H9 (cell line): ENCODE measurements at regions not wholly inside any gene's neighbourhood (a gene's known extent, or its start where the extent isn't known, plus 50 kb on each side); places are given as distances from the start of the nearest gene placed in this dataset.

Experiments used
- DNase-seq: peaks from one replicate; pipeline ENCODE4 v3.0.0-alpha.2; 2017
- H2AFZ ChIP-seq: one replicate; pipeline ENCODE4 v1.6.1; 2013; ENCODE audit warnings: mild to moderate bottlenecking, low read length, control low read depth, moderate library complexity
- H2AK5ac ChIP-seq: 2 replicates; pipeline ENCODE4 v1.6.1; 2013; ENCODE audit warnings: low read length, control low read depth, mixed read lengths; ENCODE audit not compliant: insufficient read length
- H2BK120ac ChIP-seq: one replicate; pipeline ENCODE4 v1.6.1; 2013; ENCODE audit warnings: low read depth, mild to moderate bottlenecking, low read length, control low read depth, inconsistent platforms; ENCODE audit not compliant: poor library complexity, severe bottlenecking
- H2BK12ac ChIP-seq: 2 replicates; pipeline ENCODE4 v1.6.1; 2013; ENCODE audit warnings: low read length, control low read depth, mixed read lengths, low read depth; ENCODE audit not compliant: insufficient read length
- H2BK15ac ChIP-seq: 2 replicates; pipeline ENCODE4 v1.6.1; 2013; ENCODE audit warnings: low read depth, low read length, control low read depth
- H2BK20ac ChIP-seq: one replicate; pipeline ENCODE4 v1.6.1; 2013; ENCODE audit warnings: low read depth, mild to moderate bottlenecking, low read length, control low read depth, inconsistent platforms; ENCODE audit not compliant: poor library complexity, severe bottlenecking
- H2BK5ac ChIP-seq: 2 replicates; pipeline ENCODE4 v1.6.1; 2013; ENCODE audit warnings: low read length, control low read depth, mixed read lengths; ENCODE audit not compliant: insufficient read length
- H3K14ac ChIP-seq: 2 replicates; pipeline ENCODE4 v1.6.1; 2013; ENCODE audit warnings: low read length, control low read depth; ENCODE audit not compliant: insufficient read depth
- H3K18ac ChIP-seq: 2 replicates; pipeline ENCODE4 v1.6.1; 2013; ENCODE audit warnings: low read depth, mild to moderate bottlenecking, mixed read lengths, low read length, control low read depth; ENCODE audit not compliant: insufficient read length
- H3K23ac ChIP-seq: 2 replicates; pipeline ENCODE4 v1.6.1; 2013; ENCODE audit warnings: low read length, control low read depth, mixed read lengths, low read depth; ENCODE audit not compliant: insufficient read length
- H3K23me2 ChIP-seq: 2 replicates; pipeline ENCODE4 v1.6.1; 2013; ENCODE audit warnings: low read depth, mild to moderate bottlenecking, mixed read lengths, low read length, control low read depth; ENCODE audit not compliant: insufficient read length, poor library complexity, severe bottlenecking
- H3K27ac ChIP-seq: 2 replicates; pipeline ENCODE4 v1.5.1; 2013; ENCODE audit warnings: low read length, control low read depth, mixed read lengths, low read depth; ENCODE audit not compliant: insufficient read length
- H3K27me3 ChIP-seq: 2 replicates; pipeline ENCODE4 v1.6.1; 2013; ENCODE audit warnings: low read length, control low read depth, inconsistent platforms; ENCODE audit not compliant: insufficient read depth
- H3K4ac ChIP-seq: 2 replicates; pipeline ENCODE4 v1.6.1; 2013; ENCODE audit warnings: low read depth, mild to moderate bottlenecking, control low read depth, inconsistent platforms, low read length, moderate library complexity
- H3K4me1 ChIP-seq: 2 replicates; pipeline ENCODE4 v1.6.1; 2013; ENCODE audit warnings: low read length, control low read depth, inconsistent platforms; ENCODE audit not compliant: insufficient read depth
- H3K4me2 ChIP-seq: 2 replicates; pipeline ENCODE4 v1.6.1; 2013; ENCODE audit warnings: low read length, control low read depth, mixed read lengths; ENCODE audit not compliant: insufficient read length, insufficient read depth
- H3K56ac ChIP-seq: 2 replicates; pipeline ENCODE4 v1.6.1; 2013; ENCODE audit warnings: low read depth, mild to moderate bottlenecking, mixed read lengths, low read length, control low read depth; ENCODE audit not compliant: insufficient read length
- H3K79me1 ChIP-seq: 2 replicates; pipeline ENCODE4 v1.6.1; 2013; ENCODE audit warnings: low read depth, mild to moderate bottlenecking, moderate library complexity, low read length, control low read depth, inconsistent platforms; ENCODE audit not compliant: insufficient read depth, poor library complexity, severe bottlenecking
- H3K79me2 ChIP-seq: 2 replicates; pipeline ENCODE4 v1.6.1; 2013; ENCODE audit warnings: low read length, control low read depth, inconsistent platforms; ENCODE audit not compliant: insufficient read depth
- H3K9ac ChIP-seq: 2 replicates; pipeline ENCODE4 v1.6.1; 2013; ENCODE audit warnings: low read length, control low read depth, mixed read lengths; ENCODE audit not compliant: insufficient read length; ENCODE audit errors: extremely low read depth
- H3K9me3 ChIP-seq: one replicate; pipeline ENCODE4 v1.6.1; 2013; ENCODE audit warnings: low read depth, low read length, inconsistent platforms; ENCODE audit not compliant: control insufficient read depth
- H3T11ph ChIP-seq: one replicate; pipeline ENCODE4 v1.6.1; 2013; ENCODE audit warnings: mild to moderate bottlenecking, low read length, control low read depth, inconsistent platforms
- H4K20me1 ChIP-seq: one replicate; pipeline ENCODE4 v1.6.1; 2013; ENCODE audit not compliant: control insufficient read depth, insufficient read length, insufficient read depth
- H4K5ac ChIP-seq: 2 replicates; pipeline ENCODE4 v1.6.1; 2013; ENCODE audit warnings: low read depth, mild to moderate bottlenecking, mixed read lengths, low read length, control low read depth; ENCODE audit not compliant: insufficient read length
- H4K8ac ChIP-seq: replicated peaks from 2 replicates; pipeline ENCODE4 v1.6.1; 2013; ENCODE audit warnings: low read length, control low read depth, mixed read lengths, low read depth; ENCODE audit not compliant: insufficient read length
- H4K91ac ChIP-seq: 2 replicates; pipeline ENCODE4 v1.6.1; 2013; ENCODE audit warnings: low read depth, mild to moderate bottlenecking, moderate library complexity, mixed read lengths, low read length, control low read depth; ENCODE audit not compliant: insufficient read length
- H3K27ac Mint-ChIP-seq, 3 experiments: 2 replicates in 2 of 3; 3 replicates in 1 of 3; pipeline ENCODE4 v1.8.0; 2020 to 2021; ENCODE audit warnings: mixed read lengths in 3 of 3, mild to moderate bottlenecking in 1 of 3, moderate library complexity in 1 of 3
- H3K27me3 Mint-ChIP-seq: 2 replicates; pipeline ENCODE4 v1.8.0; 2021; ENCODE audit warnings: low read depth, mild to moderate bottlenecking, moderate library complexity, mixed read lengths
- H3K36me3 Mint-ChIP-seq, 3 experiments: 2 replicates in 2 of 3; 3 replicates in 1 of 3; pipeline ENCODE4 v1.8.0; 2020 to 2021; ENCODE audit warnings: low read depth in 3 of 3, mixed read lengths in 3 of 3; ENCODE audit not compliant: insufficient read depth in 1 of 3
- H3K4me1 Mint-ChIP-seq, 2 experiments: 2 replicates each; pipeline ENCODE4 v1.8.0; 2020; ENCODE audit warnings: mixed read lengths in 2 of 2
- H3K4me3 Mint-ChIP-seq, 2 experiments: 2 replicates in 1 of 2; 3 replicates in 1 of 2; pipeline ENCODE4 v1.8.0; 2020 to 2021; ENCODE audit warnings: mild to moderate bottlenecking in 2 of 2, mixed read lengths in 2 of 2, moderate library complexity in 1 of 2
- H3K9me3 Mint-ChIP-seq, 2 experiments: 2 replicates in 1 of 2; 3 replicates in 1 of 2; pipeline ENCODE4 v1.8.0; 2020; ENCODE audit warnings: mild to moderate bottlenecking in 2 of 2, mixed read lengths in 2 of 2, moderate library complexity in 1 of 2
- WGBS: extraction: QIAGEN DNeasy Blood & Tissue Kit; methylation state at CpG from one replicate; pipeline ENCODE4 v1.1.7; 2013; ENCODE audit warnings: missing lambda C conversion rate, low lambda C conversion rate, mixed read lengths; ENCODE audit not compliant: insufficient read length; ENCODE audit errors: extremely low coverage; 5-methylcytosine and 5-hydroxymethylcytosine counted together
- TF ChIP-seq, protein P1 (sequence below): fragments of 200-600 bp; sonication (generic); conservative IDR thresholded peaks from 3 replicates; pipeline ENCODE4 v1.8.0; 2021; ENCODE audit warnings: antibody characterized with exemption, mild to moderate bottlenecking

DNA sequence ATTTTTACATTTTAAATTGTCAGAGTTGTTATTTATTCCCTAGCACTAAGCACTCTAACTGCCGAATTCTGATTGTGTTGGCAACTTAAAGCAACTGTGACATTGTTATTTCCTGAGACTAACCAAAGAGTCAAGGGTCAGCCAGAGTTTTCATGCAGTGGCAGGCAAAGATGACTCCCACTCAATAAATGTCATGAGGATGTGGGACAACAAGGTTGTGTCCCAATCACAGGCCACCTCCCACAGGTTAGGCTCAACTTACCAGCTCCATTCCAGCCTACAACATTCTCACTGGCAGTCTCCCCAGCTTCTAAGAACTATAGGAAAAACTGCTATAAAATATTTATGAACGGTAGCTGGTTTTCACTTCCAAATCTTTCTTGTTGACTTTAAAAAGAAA lies 80.1 kb downstream of the RSL24D1 start:
- Histone ChIP-seq H2BK20ac (no peak overlapping the region), H4K91ac (no peak overlapping the region), H3K9me3 (no peaks in the 10 kb centered on the region), H2AK5ac (no peak overlapping the region), H3K27ac (no peak overlapping the region), H4K5ac (no peak overlapping the region), H4K8ac (no peak overlapping the region), H3K4me2 (no peak overlapping the region), H3K14ac (no peak overlapping the region), H3K18ac (no peak overlapping the region), H3K23me2 (no peaks in the 10 kb centered on the region), H3K56ac (no peak overlapping the region), H3K4ac (no peak overlapping the region), H3T11ph (no peak overlapping the region), H4K20me1 (no peaks in the 10 kb centered on the region), H2BK120ac (no peak overlapping the region), H3K79me1 (no peaks in the 10 kb centered on the region), H3K23ac (no peak overlapping the region), H2AFZ (no peak overlapping the region), H2BK12ac (no peak overlapping the region), H2BK5ac (no peak overlapping the region), H3K9ac (no peak overlapping the region), H3K4me1 (no peaks in the 10 kb centered on the region), H2BK15ac (no peak overlapping the region), H3K27me3 (no peaks in the 10 kb centered on the region), H3K79me2 (no peaks in the 10 kb centered on the region)
- TF ChIP-seq, protein P1, sequence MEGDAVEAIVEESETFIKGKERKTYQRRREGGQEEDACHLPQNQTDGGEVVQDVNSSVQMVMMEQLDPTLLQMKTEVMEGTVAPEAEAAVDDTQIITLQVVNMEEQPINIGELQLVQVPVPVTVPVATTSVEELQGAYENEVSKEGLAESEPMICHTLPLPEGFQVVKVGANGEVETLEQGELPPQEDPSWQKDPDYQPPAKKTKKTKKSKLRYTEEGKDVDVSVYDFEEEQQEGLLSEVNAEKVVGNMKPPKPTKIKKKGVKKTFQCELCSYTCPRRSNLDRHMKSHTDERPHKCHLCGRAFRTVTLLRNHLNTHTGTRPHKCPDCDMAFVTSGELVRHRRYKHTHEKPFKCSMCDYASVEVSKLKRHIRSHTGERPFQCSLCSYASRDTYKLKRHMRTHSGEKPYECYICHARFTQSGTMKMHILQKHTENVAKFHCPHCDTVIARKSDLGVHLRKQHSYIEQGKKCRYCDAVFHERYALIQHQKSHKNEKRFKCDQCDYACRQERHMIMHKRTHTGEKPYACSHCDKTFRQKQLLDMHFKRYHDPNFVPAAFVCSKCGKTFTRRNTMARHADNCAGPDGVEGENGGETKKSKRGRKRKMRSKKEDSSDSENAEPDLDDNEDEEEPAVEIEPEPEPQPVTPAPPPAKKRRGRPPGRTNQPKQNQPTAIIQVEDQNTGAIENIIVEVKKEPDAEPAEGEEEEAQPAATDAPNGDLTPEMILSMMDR = no peak
- H3K27ac Mint-ChIP-seq = no peak overlapping the region
- no CpG with 5 or more reads among the region's 2 CpGs for WGBS
- H3K4me1 Mint-ChIP-seq = peaks cover 6 to 7% of the 10 kb centered on the region in 2 experiments
- DNase-seq = no peak
- no peaks in the 10 kb centered on the region for H3K9me3 Mint-ChIP-seq
- H3K4me3 Mint-ChIP-seq = no peak overlapping the region
- H3K27me3 Mint-ChIP-seq = no peaks in the 10 kb centered on the region; the same call in 1 of the 2 replicates
- H3K36me3 Mint-ChIP-seq = no peaks in the 10 kb centered on the region; a peak in 1 of 7 replicates
